GM18498 (cell line): ENCODE measurements at regions not wholly inside any gene's neighbourhood (a gene's known extent, or its start where the extent isn't known, plus 50 kb on each side); places are given as distances from the start of the nearest gene placed in this dataset.

Source experiments
- ATAC-seq: cut with Tn5 transposase; IDR thresholded peaks from one replicate; pipeline ENCODE4 v1.9.1; 2021; ENCODE audit warnings: mild to moderate bottlenecking, moderate library complexity; ENCODE audit not compliant: unreplicated experiment

DNA sequence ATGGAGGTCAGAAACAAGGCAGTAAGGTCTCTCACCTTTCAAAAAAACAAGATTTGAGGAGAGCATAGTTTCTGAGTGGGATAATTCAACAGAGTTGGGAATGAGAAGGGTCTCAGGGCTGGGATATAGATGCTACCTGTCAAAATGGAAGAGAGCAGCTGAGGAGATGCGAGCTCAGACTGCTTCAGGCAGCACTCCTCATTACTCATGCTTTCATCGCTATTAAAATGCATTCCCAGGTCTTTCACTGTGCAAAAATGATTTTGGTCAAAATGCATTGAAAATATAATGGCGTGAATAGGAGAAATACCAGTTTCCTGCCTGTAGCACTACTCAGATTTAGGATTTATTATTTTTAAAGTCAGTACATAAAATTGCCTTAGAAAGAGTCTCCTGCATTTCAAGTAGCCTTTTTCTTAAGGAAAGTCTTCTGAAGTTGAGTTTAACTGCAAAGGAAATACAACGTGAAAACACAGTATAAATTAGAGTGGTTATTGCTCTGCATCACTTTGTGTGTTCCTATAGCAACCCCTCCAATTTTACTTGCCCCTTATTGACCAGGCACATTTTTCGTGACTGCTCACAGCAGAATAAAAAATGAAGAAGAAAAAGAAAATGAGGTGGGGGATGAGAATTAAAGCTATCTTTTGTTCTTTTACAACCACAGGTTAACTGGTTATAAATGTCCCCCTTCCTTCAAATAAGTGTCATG is 724.8 kb upstream of the SEMA6A start:
- no peak for ATAC-seq

DNA sequence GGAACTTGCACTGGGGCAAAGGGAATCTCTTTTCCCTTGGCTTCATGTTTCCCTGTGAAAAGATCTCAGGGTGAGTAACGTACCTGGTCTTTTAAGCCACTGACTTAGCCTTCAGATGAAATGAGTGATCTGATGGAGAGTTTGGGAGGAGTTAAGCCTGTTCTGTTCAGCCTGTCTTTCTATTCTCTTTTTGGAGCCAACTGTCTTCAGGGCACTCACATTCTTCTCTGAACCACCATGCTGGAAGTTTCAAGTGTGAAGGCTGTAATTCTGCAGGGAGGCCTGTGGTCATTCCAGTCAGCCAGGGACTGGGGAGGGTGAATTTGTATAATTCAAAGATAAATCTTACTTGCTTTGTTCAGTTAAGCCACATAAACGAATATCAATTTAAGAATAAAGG is 722.2 kb upstream of the SEMA6A start:
- ATAC-seq, result no peak

DNA sequence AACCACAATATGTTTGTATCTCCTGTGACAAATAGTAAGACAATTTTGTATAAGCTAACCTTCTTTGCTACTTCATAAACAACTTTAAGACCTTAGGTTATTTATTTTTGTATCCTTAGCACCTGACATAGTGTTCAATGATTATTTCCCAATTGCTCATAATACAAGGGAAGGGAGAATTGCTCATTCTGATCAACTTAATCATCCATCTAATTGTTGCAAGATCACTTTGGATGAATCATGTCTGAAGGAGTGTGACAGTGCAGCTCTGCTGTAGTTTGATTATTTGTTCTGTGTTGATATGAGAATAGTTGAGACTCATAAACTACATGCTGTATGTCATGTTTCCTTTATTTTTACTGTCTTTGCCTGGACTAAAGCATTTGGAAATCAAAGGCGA is 721.3 kb upstream of the SEMA6A start:
- no peak for ATAC-seq

DNA sequence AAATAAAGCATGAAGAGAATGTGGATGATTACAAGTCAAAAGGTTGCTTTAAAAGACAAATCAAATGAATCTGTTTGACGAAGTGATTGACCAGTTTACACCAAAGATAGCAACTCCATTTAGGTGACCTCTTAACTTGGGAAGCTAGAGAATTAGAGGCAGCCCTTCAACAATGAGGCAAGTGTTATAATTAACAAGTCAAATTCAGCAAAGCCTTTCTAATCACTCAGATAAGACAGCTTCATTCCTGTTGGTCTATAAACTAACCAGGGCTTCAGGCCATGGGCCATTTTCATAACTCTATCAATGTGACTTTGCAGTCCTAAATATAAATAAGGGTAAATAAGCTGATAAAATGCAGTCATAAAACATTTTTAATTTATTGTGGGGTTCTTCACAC is 712.2 kb upstream of the SEMA6A start:
- no peak for ATAC-seq

DNA sequence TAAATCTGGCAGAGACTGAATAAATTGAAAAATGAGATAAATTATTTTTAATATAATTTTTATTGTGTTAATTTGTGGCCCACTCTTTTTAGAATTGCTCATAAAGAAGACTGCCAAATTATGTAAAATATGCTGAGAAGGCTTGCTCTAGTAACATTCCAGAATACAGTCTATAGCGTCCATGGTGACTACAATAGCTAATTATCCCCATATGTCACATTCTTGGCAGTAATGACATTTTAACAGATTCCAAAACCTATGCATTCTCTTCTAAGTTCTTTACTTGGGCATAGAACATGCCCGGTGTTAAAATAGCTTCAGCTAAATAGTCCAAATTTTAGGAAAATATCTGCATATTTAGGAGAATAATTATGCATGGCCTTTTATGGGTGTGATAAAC is 697.0 kb upstream of the SEMA6A start:
- ATAC-seq, result no peak

DNA sequence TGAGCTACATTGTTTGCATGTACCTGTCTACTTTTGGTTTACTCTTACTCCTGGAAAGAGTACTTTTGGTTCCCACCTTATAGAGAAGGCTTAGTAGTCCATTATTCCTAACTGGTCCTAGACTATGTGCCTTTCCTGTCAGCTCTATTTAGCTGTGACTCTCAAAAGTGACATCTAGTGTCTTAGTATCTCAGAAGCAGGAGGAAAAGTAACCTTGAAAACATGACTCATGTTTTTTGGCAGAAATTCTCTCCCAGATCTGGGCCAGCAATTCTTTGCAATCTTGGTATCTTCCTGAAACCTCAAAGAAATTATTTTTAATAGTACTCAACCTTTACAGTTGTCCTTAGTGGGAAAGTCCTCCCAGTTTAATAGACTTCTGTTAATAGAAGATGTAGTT is 691.7 kb upstream of the SEMA6A start:
- ATAC-seq, result no peak

DNA sequence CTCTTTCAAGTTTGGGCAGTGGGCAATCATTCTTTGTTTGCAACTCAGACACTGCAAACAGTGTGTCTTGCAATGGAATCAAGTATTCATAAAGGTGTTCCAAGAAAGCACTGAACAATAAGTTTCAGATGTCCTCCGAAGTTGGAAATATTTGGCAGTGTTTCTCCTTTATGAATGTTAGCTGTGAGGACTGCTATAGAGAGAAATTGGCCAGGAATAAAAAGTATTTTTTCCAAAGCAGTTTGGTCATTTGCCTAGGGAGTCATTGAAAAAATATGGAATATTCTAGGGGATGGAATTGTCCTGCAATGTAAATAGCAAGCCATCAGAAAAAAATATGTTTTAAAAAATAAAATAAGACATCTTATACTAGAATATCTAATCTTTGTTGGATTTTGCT is 688.6 kb upstream of the SEMA6A start:
- no peak for ATAC-seq

DNA sequence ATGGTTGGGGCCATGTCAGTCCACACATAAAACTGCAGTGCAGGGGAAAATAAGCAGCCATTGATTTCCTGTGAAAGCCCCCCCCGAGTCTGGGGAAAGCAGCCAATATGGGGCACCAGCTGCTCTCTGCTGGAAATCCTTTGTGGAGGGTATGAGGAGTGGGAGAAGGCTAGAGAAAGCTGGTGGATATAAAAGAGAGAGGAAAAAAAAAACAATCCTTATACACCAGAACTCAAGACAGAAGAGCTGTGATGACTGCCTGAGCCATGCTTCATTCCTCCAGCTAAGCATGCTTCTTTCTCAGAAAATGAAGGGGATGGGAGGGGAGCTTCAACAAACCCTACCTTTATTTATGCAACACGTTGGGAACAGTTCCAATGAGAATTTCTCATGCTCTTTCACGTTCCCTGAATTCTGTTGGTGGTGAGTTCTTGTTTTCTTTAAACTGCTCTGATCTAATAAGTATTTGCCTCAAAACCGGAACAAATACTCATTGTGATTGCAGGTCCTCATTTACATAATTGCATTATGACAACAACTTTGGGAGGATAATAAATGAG is 688.0 kb upstream of the SEMA6A start:
- ATAC-seq, result no peak

DNA sequence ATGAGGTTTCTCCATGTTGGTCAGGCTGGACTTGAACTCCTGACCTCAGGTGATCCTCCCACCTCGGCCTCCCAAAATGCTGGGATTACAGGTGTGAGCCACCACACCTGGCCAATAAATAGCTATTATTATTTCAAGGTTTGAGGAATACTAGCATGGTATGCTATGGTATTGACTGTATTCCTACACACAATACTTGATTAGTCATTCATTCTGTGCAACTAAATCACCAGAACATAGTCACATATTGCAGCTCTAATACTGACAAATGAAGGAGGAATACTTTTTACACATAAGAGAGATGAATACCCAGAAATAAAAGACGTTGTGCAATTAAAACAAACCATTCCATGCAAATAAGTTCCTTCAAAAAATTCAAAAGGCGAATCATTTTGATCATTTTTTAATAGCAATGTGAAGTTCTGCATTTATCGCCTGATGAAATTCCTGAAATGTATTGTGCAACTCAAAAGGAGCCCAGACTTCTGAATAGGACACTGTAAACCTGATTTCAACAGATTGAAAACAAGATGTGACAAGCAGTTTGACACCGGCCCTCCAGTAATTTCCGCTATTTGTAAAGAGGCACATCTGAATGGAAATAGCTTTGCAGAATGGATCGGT is 687.4 kb upstream of the SEMA6A start:
- ATAC-seq, result no peak

DNA sequence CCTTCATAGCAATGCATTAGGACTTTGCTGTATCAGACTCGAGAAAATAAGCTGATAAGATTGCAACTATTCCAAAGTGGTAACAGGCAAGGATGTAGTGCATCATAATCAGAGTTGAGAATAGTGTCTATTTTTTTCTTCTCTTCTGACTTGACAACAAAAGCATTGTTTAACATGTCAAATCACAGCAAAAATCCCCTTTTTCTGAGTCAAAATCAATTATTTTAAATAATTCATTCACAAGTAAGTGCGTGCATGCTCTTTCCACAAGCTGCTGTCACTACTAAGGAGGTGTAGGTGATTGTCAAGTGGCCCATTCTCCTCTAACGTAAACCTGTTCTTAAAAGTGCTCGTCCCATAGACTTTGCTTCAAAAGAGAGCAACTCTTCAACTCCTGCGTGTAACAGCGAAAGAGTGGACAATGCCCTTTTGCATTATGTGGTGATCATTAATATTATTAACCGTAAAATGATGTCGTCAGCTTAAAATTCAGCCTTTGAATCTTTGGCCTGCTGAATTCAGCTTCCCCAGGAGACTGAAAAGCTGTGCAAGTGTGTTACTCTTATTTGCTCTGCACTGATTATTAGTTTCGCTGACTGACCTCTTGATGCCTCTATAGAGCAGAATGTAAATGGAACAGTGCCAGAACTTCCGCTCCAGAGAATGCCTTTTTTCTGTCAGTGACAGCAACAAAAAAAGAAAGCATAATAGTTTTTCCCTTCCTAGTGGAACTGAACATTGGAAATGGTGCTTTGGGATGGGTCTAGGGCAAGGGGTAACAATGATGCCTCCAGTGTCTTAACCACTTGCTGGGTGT is 680.8 kb upstream of the SEMA6A start:
- ATAC-seq, result no peak

DNA sequence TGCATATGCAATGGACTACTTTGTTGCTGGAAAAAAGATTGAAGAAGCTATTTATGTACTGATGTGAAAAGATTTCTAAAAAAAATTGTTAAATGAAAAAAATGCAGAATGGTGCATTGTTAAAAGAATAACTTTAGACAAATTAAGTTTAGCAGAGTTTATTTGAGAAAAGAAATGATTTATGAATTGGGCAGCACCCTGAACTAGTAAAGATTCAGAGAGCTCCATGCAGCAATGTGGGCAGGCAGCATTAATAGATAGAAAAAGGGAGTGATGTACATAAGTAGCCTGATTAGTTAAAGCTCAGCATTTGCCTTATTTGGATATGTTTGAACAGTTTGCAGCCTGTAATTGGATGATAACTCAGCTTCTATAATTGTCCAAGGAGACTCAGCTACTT is 677.9 kb upstream of the SEMA6A start:
- ATAC-seq, result no peak

DNA sequence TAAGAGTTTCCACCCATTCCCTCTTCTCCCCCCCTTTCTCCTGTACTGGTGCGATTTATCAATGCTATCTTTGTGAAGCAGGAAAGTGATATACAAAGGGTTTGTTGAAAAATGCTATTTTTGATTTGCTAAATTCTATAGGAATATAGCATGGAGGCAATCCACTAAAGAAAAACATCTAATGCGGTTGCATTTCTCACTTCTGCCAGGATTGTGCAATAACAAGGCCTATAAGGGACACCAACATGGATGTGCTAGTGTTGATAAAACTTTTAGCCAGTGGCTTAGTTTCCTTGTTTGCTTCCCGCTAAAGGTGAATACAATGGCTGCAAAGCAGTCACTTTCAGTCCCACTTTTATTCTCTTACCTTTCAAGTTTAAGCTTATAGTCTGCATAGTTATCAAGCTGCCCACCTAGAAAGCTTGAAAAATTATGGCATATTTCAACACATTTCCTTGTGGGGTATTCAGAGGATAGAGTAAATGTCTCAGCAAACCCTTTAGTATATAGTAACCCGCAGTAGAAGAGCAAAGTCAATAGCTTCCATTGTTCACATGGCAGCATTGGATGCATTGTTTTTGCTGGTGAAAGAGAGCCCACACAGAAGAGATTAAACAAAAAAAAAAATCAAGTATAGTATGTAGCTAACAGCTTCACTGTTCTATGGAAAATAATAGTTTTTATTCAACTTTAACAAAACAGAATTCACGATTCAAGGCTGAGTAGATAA is 674.6 kb upstream of the SEMA6A start:
- ATAC-seq, result no peak

DNA sequence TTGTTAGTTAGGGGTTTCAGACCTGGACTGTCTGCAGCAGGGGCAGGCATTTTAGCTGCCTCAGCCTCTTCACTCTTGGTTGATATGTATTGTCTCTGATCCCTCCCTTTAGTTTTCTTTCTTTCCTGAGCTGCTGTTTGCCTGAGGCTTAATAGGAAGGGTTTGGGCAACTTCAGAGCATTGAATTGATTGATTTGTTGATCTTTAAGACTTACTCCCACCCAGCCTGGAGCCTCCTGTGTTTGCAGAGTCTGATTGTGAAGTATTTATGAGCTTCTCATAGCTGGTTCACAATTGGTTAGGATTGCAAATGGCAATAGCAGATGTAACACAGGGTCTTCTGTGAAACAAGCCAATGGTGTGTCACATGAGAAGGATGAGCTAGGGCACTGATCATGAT is 671.8 kb upstream of the SEMA6A start:
- ATAC-seq, result no peak

DNA sequence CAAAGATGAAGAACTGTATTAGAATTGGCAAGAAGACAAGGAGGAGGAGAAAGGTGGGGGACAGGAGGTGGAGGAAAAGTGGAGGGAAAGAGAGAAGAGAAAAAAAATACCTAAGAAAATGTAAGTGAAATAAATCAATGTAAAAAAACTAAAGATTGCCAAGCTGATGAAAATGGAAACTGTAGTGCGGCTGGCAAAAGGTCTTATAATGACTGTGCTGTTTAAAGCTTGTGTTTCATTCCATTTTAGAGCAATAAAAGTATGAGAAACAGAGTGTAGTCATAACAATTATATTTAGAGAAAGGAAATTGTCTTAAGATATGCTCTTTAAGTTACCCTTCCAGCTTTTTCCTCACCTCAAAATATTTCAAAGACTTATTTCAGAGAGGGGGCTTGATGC is 670.5 kb upstream of the SEMA6A start:
- ATAC-seq, result no peak

DNA sequence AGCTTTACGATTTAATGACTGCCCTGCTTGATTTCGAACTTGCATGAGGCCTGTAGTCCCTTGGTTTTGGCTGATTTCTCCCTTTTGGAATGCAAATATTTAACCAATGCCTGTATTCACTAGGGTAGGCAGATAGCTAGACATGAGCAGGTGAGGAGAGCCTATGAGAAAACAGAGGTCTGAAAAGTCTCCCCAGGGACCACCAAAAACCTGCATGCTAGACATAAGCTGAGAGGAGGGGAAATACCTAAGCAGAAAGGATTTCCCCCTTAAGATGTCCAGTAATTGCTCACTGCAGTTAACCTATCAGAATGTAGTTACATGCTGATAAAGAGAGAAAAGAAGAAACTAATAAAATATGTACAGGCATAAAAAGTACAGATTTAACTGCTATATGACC is 667.4 kb upstream of the SEMA6A start:
- no peak for ATAC-seq

DNA sequence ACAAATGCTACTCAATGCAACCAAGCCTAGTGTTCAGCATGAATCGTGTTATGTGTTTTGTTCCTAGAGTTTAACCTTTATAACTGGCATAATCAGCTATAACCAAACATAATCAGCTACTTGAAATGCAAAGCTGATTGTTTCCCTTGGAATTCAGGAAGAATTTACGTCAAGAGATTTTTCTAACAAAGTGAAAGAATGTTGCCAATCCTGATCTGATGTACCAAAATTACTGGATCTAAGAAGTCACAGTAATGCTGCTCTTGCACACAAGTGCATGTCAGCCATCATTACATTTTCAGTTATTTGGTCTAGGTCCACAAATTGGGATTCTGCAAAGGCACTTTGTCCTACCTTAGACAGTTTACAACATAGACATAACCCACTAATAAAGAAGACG is 662.3 kb upstream of the SEMA6A start:
- ATAC-seq, result no peak

DNA sequence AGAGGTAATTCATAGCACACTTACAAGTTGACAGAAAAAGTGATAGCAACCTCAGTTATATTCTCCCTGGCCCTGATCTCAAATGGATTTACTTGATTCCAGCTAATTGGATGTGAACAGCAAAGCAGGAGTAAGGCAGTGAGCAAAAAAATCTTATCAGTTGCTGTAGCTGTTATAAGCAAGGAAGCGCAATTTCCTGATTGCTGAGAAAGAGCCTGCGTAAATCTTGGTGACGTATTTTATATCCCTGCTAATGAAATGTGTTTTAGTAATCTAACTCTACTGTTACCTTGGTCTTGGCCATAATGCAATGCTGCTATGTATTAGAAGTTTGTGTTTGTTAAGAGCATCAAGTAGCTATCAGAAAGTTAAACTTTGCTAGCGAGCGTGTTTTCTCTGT is 661.2 kb upstream of the SEMA6A start:
- ATAC-seq, result no peak

DNA sequence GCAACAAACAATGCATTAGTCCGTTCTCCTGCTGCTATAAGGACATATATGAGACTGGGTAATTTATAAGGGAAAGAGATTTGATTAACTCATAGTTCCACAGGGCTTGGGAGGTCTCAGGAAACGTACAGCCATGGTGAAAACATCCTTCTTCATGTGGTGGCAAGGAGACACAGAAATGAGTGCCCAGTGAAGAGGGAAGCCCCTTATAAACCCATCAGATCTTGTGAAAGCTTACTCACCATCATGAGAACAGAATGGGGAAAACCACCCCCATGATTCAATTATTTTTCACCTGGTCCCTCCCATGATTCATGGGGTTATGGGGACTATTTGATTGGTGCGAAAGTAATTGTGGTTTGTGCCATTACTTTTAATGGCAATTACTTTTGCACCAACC is 655.8 kb upstream of the SEMA6A start:
- no peak for ATAC-seq

DNA sequence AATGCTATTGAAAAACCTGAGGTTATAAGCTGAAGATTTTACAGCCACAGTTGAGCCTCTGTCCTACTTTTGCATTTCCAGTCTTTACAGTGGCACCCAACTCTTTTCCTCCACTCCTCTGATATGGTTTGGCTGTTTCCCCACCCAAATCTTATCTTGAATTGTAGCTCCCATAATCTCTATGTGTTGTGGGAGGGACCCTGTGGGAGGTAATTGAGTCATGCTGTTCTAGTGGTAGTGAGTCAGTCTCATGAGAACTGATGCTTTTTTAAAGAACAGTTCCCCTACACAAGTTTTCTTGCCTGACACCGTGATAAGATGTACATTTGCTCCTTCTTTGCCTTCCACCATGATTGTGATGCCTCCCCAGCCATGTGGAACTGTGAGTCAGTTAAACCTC is 646.1 kb upstream of the SEMA6A start:
- ATAC-seq, result no peak

DNA sequence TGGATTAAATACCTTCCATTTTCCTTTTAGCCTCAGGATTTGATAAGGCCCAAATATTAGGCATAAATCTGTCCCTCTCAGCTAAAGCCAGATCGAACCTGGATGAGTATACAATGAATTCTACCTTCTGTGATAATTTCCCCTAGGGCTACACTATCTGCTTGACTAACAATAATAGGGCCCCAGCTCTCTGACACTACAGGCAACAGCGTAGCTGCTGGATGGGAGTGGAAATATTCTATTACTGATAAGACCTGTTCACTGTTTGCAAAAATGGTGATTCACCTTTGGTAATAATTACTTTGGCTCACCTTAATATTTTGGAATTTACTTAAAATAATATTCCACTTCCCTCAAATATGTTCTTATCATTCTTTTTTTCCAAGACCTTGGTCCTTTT is 644.2 kb upstream of the SEMA6A start:
- no peak for ATAC-seq

DNA sequence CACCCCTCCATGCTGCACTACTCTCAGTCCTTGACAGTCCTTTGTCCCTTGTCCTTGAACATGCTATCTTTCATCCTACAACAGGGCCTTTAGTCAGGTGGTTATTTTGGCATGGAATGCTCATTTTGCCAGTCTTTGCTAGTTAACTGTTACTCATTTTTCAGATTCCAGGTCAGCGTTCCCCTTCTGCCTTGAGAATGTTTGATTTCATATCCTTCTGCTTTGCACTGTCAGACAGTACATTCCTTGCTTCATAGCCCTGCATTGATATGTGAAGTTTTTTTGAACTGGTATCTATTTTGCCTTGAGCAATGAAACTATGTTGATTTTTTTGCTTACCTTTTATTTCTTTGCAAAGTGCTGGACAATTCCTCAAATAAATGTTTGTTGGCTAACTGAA is 638.2 kb upstream of the SEMA6A start:
- no peak for ATAC-seq
